ENCODE measurements at regions not wholly inside any gene's neighbourhood (a gene's known extent, or its start where the extent isn't known, plus 50 kb on each side); places are given as distances from the start of the nearest gene placed in this dataset.

DNA sequence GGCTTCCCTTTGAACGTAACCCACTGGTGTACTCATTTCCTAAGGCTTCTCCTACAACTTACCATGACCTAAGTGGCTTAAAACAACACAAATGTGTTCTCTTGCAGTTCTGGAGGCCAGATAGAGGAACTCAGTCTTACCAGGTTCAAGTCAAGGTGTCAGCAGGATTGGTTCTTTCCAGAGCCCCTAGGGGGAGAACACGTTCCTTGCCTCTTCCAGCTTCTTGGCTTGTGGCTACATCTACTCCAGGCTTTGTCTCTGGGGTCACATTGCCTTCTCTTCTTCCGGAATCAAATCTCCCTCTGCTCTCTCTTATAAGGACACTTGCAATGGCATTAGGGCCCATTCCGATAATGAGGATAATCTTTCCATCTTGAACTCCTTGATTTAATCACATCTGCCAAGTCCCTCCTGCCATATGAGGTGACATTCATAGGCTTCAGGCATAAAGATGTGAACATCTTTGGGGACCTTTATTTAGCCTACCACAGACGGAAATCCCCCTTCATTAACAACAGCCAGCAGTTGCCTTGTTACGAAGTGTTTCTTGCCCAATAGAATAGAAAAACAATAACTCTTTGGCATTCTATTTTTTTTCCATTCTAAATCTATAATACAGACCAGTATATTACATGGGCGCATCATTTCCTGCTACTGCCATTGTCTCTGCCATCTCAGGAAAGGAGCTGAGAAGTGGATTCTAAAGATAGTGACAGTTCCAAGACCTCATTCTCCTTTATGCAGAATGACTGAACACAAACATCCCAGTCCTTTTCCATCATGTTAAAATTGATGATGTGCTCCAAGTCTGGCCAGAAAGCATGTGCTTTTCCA is 362.0 kb downstream of the ZNF521 start:
- no peak for ATAC-seq
- TF ChIP-seq RARB (CRISPR knock-in tag; IDR thresholded peaks at IDR 0.05) (no peak), ARNTL (CRISPR knock-in tag; IDR thresholded peaks at IDR 0.05; ENCODE audit: borderline replicate concordance, low read depth) (no peak), ZC3H10 (CRISPR knock-in tag; IDR thresholded peaks at IDR 0.05) (no peak), ZFP3 (CRISPR knock-in tag; IDR thresholded peaks at IDR 0.05) (no peak), BACH2 (CRISPR knock-in tag; IDR thresholded peaks at IDR 0.05; ENCODE audit: borderline replicate concordance) (no peak), ZNF565 (CRISPR knock-in tag; conservative IDR thresholded peaks at IDR 0.05; ENCODE audit: low read depth) (no peak), ESRRG (CRISPR knock-in tag; IDR thresholded peaks at IDR 0.05) (no peak), CSDC2 (CRISPR knock-in tag; IDR thresholded peaks at IDR 0.05) (no peak), ZFP30 (CRISPR knock-in tag; IDR thresholded peaks at IDR 0.05) (no peak)

GRCh38 chr18:24990671-24991134 is 361.3 kb downstream of the ZNF521 start:
- no peak for ATAC-seq

DNA sequence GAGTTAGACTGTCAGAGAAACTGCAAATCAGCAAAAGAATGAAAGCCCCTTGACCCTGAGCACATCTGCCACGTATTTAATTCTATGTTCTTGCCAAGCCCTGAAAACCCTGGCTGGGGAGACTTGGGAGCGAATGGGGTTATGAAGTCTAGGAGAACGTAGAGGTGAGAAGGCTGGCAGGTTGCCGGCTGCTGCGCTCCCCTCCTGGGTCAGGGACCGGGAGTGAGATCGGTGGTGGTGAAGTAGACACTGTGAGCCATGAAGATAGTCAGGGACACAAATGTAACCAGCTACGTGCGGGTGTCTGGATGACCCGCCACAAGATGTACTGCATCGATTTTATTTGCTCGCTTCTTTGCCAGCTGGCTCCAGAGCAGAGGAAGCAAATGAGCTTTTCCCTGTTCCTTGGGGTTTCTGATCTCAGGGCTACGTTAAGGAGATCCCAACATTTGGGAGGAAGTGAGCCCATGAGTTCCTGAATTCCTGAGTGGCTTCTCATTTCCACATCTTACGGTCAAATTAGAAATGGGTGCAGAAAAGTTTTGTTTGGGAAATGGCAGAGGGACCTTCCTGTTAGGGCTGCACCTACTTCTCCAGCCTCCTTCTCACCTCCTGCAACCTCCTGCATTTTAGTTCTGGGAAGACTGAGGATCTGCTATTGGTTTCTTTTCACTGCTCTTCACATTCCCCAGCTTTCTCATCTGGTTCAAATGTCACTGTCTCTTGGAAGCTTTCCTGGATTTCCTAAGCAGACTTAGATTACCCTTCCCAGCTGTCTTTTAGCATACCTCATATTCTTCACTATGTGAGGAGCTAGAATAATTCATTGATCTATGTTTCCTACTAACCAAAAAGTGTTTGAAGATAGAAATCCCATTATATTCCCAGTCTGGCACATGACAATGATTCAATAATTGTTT is 360.6 kb downstream of the ZNF521 start:
- TF ChIP-seq ZFP3 (CRISPR knock-in tag; IDR thresholded peaks at IDR 0.05) (no peak), CSDC2 (CRISPR knock-in tag; IDR thresholded peaks at IDR 0.05) (no peak)
- no peak for ATAC-seq

More at GRCh38 chr18:24990671-24991134, 361.3 kb downstream of the ZNF521 start:
- no peak for TF ChIP-seq BACH2 (CRISPR knock-in tag; IDR thresholded peaks at IDR 0.05; ENCODE audit: borderline replicate concordance)

GRCh38 chr18:24992491-24992890 is 359.5 kb downstream of the ZNF521 start:
- TF ChIP-seq CSDC2 (CRISPR knock-in tag; IDR thresholded peaks at IDR 0.05): no peak
- TF ChIP-seq, protein P1, sequence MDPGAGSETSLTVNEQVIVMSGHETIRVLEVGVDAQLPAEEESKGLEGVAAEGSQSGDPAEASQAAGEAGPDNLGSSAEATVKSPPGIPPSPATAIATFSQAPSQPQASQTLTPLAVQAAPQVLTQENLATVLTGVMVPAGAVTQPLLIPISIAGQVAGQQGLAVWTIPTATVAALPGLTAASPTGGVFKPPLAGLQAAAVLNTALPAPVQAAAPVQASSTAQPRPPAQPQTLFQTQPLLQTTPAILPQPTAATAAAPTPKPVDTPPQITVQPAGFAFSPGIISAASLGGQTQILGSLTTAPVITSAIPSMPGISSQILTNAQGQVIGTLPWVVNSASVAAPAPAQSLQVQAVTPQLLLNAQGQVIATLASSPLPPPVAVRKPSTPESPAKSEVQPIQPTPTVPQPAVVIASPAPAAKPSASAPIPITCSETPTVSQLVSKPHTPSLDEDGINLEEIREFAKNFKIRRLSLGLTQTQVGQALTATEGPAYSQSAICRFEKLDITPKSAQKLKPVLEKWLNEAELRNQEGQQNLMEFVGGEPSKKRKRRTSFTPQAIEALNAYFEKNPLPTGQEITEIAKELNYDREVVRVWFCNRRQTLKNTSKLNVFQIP (CRISPR knock-in tag; IDR thresholded peaks at IDR 0.05; ENCODE audit: borderline replicate concordance, low read depth): no peak
- TF ChIP-seq TCF4 (CRISPR knock-in tag; IDR thresholded peaks at IDR 0.05; ENCODE audit: borderline replicate concordance): no peak
- TF ChIP-seq ARNTL (CRISPR knock-in tag; IDR thresholded peaks at IDR 0.05; ENCODE audit: borderline replicate concordance, low read depth): no peak
- no peak for TF ChIP-seq RARB (CRISPR knock-in tag; IDR thresholded peaks at IDR 0.05)
- TF ChIP-seq ESRRG (CRISPR knock-in tag; IDR thresholded peaks at IDR 0.05): no peak
- TF ChIP-seq CSRNP3 (CRISPR knock-in tag; IDR thresholded peaks at IDR 0.05): no peak
- TF ChIP-seq PPARA (CRISPR knock-in tag; IDR thresholded peaks at IDR 0.05; ENCODE audit: borderline replicate concordance): no peak
- no peak for TF ChIP-seq ZFP3 (CRISPR knock-in tag; IDR thresholded peaks at IDR 0.05)

GRCh38 chr18:24993628-24994027 is 358.3 kb downstream of the ZNF521 start:
- no peak for TF ChIP-seq PPARA (CRISPR knock-in tag; IDR thresholded peaks at IDR 0.05; ENCODE audit: borderline replicate concordance)
- no peak for TF ChIP-seq TCF4 (CRISPR knock-in tag; IDR thresholded peaks at IDR 0.05; ENCODE audit: borderline replicate concordance)
- no peak for TF ChIP-seq TOX (CRISPR knock-in tag; IDR thresholded peaks at IDR 0.05; ENCODE audit: borderline replicate concordance)
- no peak for TF ChIP-seq BACH2 (CRISPR knock-in tag; IDR thresholded peaks at IDR 0.05; ENCODE audit: borderline replicate concordance)
- TF ChIP-seq ZNF565 (CRISPR knock-in tag; conservative IDR thresholded peaks at IDR 0.05; ENCODE audit: low read depth): no peak
- no peak for TF ChIP-seq GLIS3 (CRISPR knock-in tag; IDR thresholded peaks at IDR 0.05)
- TF ChIP-seq, protein P2, sequence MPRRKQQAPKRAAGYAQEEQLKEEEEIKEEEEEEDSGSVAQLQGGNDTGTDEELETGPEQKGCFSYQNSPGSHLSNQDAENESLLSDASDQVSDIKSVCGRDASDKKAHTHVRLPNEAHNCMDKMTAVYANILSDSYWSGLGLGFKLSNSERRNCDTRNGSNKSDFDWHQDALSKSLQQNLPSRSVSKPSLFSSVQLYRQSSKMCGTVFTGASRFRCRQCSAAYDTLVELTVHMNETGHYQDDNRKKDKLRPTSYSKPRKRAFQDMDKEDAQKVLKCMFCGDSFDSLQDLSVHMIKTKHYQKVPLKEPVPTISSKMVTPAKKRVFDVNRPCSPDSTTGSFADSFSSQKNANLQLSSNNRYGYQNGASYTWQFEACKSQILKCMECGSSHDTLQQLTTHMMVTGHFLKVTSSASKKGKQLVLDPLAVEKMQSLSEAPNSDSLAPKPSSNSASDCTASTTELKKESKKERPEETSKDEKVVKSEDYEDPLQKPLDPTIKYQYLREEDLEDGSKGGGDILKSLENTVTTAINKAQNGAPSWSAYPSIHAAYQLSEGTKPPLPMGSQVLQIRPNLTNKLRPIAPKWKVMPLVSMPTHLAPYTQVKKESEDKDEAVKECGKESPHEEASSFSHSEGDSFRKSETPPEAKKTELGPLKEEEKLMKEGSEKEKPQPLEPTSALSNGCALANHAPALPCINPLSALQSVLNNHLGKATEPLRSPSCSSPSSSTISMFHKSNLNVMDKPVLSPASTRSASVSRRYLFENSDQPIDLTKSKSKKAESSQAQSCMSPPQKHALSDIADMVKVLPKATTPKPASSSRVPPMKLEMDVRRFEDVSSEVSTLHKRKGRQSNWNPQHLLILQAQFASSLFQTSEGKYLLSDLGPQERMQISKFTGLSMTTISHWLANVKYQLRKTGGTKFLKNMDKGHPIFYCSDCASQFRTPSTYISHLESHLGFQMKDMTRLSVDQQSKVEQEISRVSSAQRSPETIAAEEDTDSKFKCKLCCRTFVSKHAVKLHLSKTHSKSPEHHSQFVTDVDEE (CRISPR knock-in tag; IDR thresholded peaks at IDR 0.05): no peak
- no peak for TF ChIP-seq CREB5 (CRISPR knock-in tag; IDR thresholded peaks at IDR 0.05; ENCODE audit: low read depth)
- no peak for ATAC-seq

More at GRCh38 chr18:24992491-24992890, 359.5 kb downstream of the ZNF521 start:
- no peak for ATAC-seq

Measured in SK-N-SH treated with all-trans-retinoic acid at 6 μM for 48 hours (cell line).